SK-N-SH (cell line): ENCODE measurements at regions not wholly inside any gene's neighbourhood (a gene's known extent, or its start where the extent isn't known, plus 50 kb on each side); places are given as distances from the start of the nearest gene placed in this dataset.

Experiments used
- CTCF ChIA-PET: fragments of 300-600, 350-600 bp; formaldehyde crosslinking; extraction: SDS; loops from one replicate; lab custom pipeline; 2021; lab: Yijun Ruan, JAX
- POLR2A ChIA-PET: fragments of 350-600 bp; sonication (Branson Sonifier 250); formaldehyde crosslinking; extraction: SDS; loops from one replicate; lab custom pipeline; 2020; ENCODE audit warnings: antibody characterized with exemption, inconsistent platforms; lab: Yijun Ruan, JAX
- DNase-seq: peaks from one replicate; pipeline ENCODE4 v3.0.0; 2012
- H2AFZ ChIP-seq: fragments of 200-600 bp; sonication (generic); 2 replicates; pipeline ENCODE4 v1.8.1; 2016; ENCODE audit warnings: antibody characterized with exemption, mild to moderate bottlenecking, low read depth
- H3F3A ChIP-seq: fragments of 200-600 bp; sonication (generic); replicated peaks from 2 replicates; pipeline ENCODE3; 2016; ENCODE audit warnings: antibody characterized with exemption, mild to moderate bottlenecking; ENCODE audit not compliant: insufficient read depth
- H3K27ac ChIP-seq, 2 experiments: fragments of 200-500 bp in 1 of 2; fragments of 200-600 bp in 1 of 2; sonication (Bioruptor generic) in 1 of 2; sonication (generic), shearing (Covaris generic) in 1 of 2; 2 replicates each; pipeline versions ENCODE4 v1.5.1 to v1.6.1; 2014 to 2016; ENCODE audit warnings: low read depth in 2 of 2, inconsistent platforms in 1 of 2, low read length in 1 of 2, mild to moderate bottlenecking in 1 of 2, mixed read lengths in 1 of 2
- H3K27me3 ChIP-seq: fragments of 200-600 bp; sonication (generic), shearing (Covaris generic); 2 replicates; pipeline ENCODE4 v1.6.1; 2016; ENCODE audit warnings: mixed run types; ENCODE audit not compliant: insufficient read depth
- H3K36me3 ChIP-seq, 2 experiments: fragments of 200-500 bp in 1 of 2; fragments of 200-600 bp in 1 of 2; sonication (Bioruptor generic) in 1 of 2; sonication (generic) in 1 of 2; replicated peaks in 1 of 2; 2 replicates each; pipeline versions ENCODE3 to v1.5.1; 2014 to 2016; ENCODE audit warnings: low read length in 1 of 2, mild to moderate bottlenecking in 1 of 2; ENCODE audit not compliant: insufficient read depth in 2 of 2, control insufficient read depth in 1 of 2
- H3K4me1 ChIP-seq, 2 experiments: fragments of 200-500 bp in 1 of 2; fragments of 200-600 bp in 1 of 2; sonication (Bioruptor generic) in 1 of 2; sonication (generic), shearing (Covaris generic) in 1 of 2; 2 replicates each; pipeline versions ENCODE4 v1.5.1 to v1.6.1; 2014 to 2016; ENCODE audit warnings: low read depth in 1 of 2, low read length in 1 of 2, mixed run types in 1 of 2; ENCODE audit not compliant: insufficient read depth in 2 of 2, control insufficient read depth in 1 of 2
- H3K4me2 ChIP-seq: fragments of 200-600 bp; sonication (generic), shearing (Covaris generic); 2 replicates; pipeline ENCODE4 v1.6.1; 2017; ENCODE audit warnings: mixed run types
- H3K4me3 ChIP-seq, 2 experiments: fragments of 200-500 bp in 1 of 2; fragments of 200-600 bp in 1 of 2; sonication (Bioruptor generic) in 1 of 2; sonication (generic), shearing (Covaris generic) in 1 of 2; 2 replicates each; pipeline versions ENCODE4 v1.5.1 to v1.8.1; 2014 to 2016; ENCODE audit warnings: low read depth in 2 of 2, inconsistent platforms in 1 of 2, low read length in 1 of 2, mild to moderate bottlenecking in 1 of 2, mixed read lengths in 1 of 2, moderate library complexity in 1 of 2
- H3K79me2 ChIP-seq: fragments of 200-600 bp; sonication (generic); 2 replicates; pipeline ENCODE4 v1.8.1; 2017; ENCODE audit warnings: mild to moderate bottlenecking; ENCODE audit not compliant: insufficient read depth
- H3K9ac ChIP-seq: fragments of 200-600 bp; sonication (generic); 2 replicates; pipeline ENCODE4 v1.6.1; 2017; ENCODE audit warnings: mixed run types
- H3K9me2 ChIP-seq: fragments of 200-600 bp; sonication (generic); 2 replicates; pipeline ENCODE4 v1.6.1; 2017; ENCODE audit warnings: mixed run types
- H3K9me3 ChIP-seq: fragments of 200-600 bp; sonication (generic); 2 replicates; pipeline ENCODE4 v1.6.1; 2017; ENCODE audit warnings: mixed run types, mild to moderate bottlenecking, moderate library complexity
- H4K20me1 ChIP-seq: fragments of 200-600 bp; sonication (generic); 2 replicates; pipeline ENCODE4 v1.6.1; 2017; ENCODE audit warnings: mild to moderate bottlenecking, mixed run types; ENCODE audit not compliant: insufficient read depth
- EP300 ChIP-seq, 2 experiments: IDR thresholded peaks; 2 replicates each; pipeline versions ENCODE4 v1.4.0 to v1.6.1; 2012; ENCODE audit warnings: borderline replicate concordance in 1 of 2, low read depth in 1 of 2, low read length in 1 of 2
- EZH2phosphoT487 ChIP-seq: fragments of 200-600 bp; sonication (generic); IDR thresholded peaks from 2 replicates; pipeline ENCODE4 v1.6.1; 2017; ENCODE audit warnings: low read depth, mixed run types, mild to moderate bottlenecking, antibody characterized with exemption, moderate library complexity, borderline replicate concordance
- FOSL2 ChIP-seq: IDR thresholded peaks from 2 replicates; pipeline ENCODE4 v1.4.0; 2012; ENCODE audit warnings: low read depth, mild to moderate bottlenecking, moderate library complexity, borderline replicate concordance
- FOXM1 ChIP-seq: IDR thresholded peaks from 2 replicates; pipeline ENCODE4 v1.4.0; 2012; ENCODE audit warnings: low read depth, mild to moderate bottlenecking
- JUND ChIP-seq: IDR thresholded peaks from 2 replicates; pipeline ENCODE4 v1.4.0; 2012
- MAX ChIP-seq: IDR thresholded peaks from 2 replicates; pipeline ENCODE4 v1.4.0; 2012; ENCODE audit warnings: low read depth
- NRF1 ChIP-seq: IDR thresholded peaks from 2 replicates; pipeline ENCODE4 v1.6.1; 2012; ENCODE audit warnings: low read depth, mild to moderate bottlenecking, low read length
- PBX3 ChIP-seq: IDR thresholded peaks from 2 replicates; pipeline ENCODE4; 2012
- RAD21 ChIP-seq: IDR thresholded peaks from 2 replicates; pipeline ENCODE4 v1.6.1; 2012; ENCODE audit warnings: mild to moderate bottlenecking, low read length
- RCOR1 ChIP-seq: fragments of 150-350 bp; IDR thresholded peaks from 2 replicates; pipeline ENCODE4 v1.6.1; 2017; ENCODE audit warnings: antibody characterized with exemption, low read length
- SIN3A ChIP-seq: IDR thresholded peaks from 2 replicates; pipeline ENCODE4 v1.6.1; 2012; ENCODE audit warnings: low read depth, mild to moderate bottlenecking, low read length, moderate library complexity, borderline replicate concordance
- TAF1 ChIP-seq: IDR thresholded peaks from 2 replicates; pipeline ENCODE4 v1.6.1; 2012; ENCODE audit warnings: low read depth, mild to moderate bottlenecking, low read length, moderate library complexity, borderline replicate concordance
- YY1 ChIP-seq: IDR thresholded peaks from 2 replicates; pipeline ENCODE4 v1.4.0; 2012; ENCODE audit warnings: low read depth, mild to moderate bottlenecking
- WGBS: methylation state at CpG from one replicate; pipeline ENCODE4 v1.1.6; 2017; ENCODE audit warnings: low lambda C conversion rate; 5-methylcytosine and 5-hydroxymethylcytosine counted together
- TF ChIP-seq, protein P1 (sequence below): IDR thresholded peaks from 2 replicates; pipeline ENCODE4 v1.4.0; 2012; ENCODE audit warnings: low read depth, borderline replicate concordance
- TF ChIP-seq, protein P2 (sequence below): IDR thresholded peaks from 2 replicates; pipeline ENCODE4 v1.6.1; 2012; ENCODE audit warnings: mild to moderate bottlenecking, low read depth, low read length, moderate library complexity
- TF ChIP-seq, protein P3 (sequence below): fragments of 150-350 bp; IDR thresholded peaks from 2 replicates; pipeline ENCODE4 v1.6.1; 2016; ENCODE audit warnings: mild to moderate bottlenecking, low read depth, low read length

GRCh38 chr5:173774271-173774761 lies 113.8 kb upstream of the CPEB4 start:
- Histone ChIP-seq H3K36me3 (no peaks in the 10 kb centered on the region), H3K27ac (no peak overlapping the region), H4K20me1 (no peaks in the 10 kb centered on the region), H3K79me2 (no peaks in the 10 kb centered on the region), H3K4me1 (peaks cover 0 to 36% of the 10 kb centered on the region in 2 experiments; a peak in 2 of 4 replicates), H3K4me3 (no peak overlapping the region), H2AFZ (no peak overlapping the region), H3K27me3 (no peaks in the 10 kb centered on the region), H3K9ac (no peak overlapping the region), H3K9me3 (no peaks in the 10 kb centered on the region), H3K4me2 (no peak overlapping the region), H3F3A (no peaks in the 10 kb centered on the region), H3K9me2 (no peaks in the 10 kb centered on the region)
- no peak for DNase-seq
- ChIA-PET POLR2A (no interaction called here), CTCF (interaction anchor here (0.9 kb wide), 1 partner anchor 53 kb away, joined by 3 read pairs; no protein-coding TSS in a partner anchor)
- no peak for TF ChIP-seq EP300 (IDR thresholded peaks at IDR 0.05; ENCODE audit: borderline replicate concordance in 1 of 2, low read depth in 1 of 2, low read length in 1 of 2)
- WGBS: 44% methylated on average over 1 of the region's 4 CpGs

DNA sequence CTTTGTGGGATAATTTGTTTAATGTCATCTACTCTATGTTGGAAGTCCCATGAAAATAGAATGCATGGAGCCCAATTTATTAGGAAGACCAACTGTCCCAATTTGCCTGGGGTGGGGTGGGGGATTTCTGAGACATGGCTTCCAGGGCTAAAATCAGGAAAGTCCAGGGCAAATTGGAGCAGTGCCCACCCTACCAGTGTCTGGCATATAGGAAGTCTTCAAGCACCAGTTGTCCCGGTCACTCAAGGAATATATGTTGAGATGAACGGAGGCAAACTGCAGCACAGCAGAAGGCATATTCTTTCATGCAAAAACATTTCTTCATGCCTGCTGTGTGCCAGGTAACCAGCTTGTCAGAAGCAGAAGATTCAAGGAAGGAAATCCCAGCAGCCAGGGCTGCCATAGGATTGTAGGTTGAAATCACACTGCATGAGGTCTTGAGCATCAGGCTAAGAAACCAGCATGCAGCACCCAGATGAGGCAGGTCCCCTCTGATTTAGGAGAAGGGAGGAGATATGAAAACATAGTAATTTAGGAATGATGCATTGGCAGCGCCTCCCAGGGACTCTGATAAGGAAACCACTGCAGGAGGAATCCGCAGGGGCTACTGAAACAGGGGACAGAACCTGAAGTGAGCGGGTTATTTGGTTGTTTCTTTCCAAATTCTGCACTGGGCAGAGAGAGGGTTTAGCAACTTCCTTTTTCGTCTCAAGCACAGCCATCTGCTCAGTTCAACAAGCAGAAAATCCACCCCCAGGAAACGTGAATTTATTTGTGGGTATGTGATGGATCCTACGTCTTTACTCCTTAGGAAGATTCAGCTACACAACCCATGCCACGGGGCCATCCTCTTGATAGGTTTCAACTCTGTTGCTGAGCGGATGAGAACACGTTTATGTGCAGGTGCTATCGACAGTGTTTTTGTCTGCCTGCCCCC lies 112.6 kb upstream of the CPEB4 start:
- H3K27ac ChIP-seq: no peak overlapping the region; a peak in 1 of 4 replicates
- H3K9me3 ChIP-seq: no peaks in the 10 kb centered on the region
- H3K4me1 ChIP-seq: peaks cover 0 to 36% of the 10 kb centered on the region in 2 experiments; a peak in 2 of 4 replicates
- DNase-seq: no peak
- TF ChIP-seq MAX (no peak), FOSL2 (no peak), RCOR1 (no peak), JUND (no peak), TAF1 (no peak), RAD21 (no peak), EZH2phosphoT487 (no peak), SIN3A (no peak), NRF1 (no peak), PBX3 (no peak), YY1 (no peak), FOXM1 (no peak)
- TF ChIP-seq, protein P1, sequence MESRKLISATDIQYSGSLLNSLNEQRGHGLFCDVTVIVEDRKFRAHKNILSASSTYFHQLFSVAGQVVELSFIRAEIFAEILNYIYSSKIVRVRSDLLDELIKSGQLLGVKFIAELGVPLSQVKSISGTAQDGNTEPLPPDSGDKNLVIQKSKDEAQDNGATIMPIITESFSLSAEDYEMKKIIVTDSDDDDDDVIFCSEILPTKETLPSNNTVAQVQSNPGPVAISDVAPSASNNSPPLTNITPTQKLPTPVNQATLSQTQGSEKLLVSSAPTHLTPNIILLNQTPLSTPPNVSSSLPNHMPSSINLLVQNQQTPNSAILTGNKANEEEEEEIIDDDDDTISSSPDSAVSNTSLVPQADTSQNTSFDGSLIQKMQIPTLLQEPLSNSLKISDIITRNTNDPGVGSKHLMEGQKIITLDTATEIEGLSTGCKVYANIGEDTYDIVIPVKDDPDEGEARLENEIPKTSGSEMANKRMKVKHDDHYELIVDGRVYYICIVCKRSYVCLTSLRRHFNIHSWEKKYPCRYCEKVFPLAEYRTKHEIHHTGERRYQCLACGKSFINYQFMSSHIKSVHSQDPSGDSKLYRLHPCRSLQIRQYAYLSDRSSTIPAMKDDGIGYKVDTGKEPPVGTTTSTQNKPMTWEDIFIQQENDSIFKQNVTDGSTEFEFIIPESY: no peak
- TF ChIP-seq, protein P2, sequence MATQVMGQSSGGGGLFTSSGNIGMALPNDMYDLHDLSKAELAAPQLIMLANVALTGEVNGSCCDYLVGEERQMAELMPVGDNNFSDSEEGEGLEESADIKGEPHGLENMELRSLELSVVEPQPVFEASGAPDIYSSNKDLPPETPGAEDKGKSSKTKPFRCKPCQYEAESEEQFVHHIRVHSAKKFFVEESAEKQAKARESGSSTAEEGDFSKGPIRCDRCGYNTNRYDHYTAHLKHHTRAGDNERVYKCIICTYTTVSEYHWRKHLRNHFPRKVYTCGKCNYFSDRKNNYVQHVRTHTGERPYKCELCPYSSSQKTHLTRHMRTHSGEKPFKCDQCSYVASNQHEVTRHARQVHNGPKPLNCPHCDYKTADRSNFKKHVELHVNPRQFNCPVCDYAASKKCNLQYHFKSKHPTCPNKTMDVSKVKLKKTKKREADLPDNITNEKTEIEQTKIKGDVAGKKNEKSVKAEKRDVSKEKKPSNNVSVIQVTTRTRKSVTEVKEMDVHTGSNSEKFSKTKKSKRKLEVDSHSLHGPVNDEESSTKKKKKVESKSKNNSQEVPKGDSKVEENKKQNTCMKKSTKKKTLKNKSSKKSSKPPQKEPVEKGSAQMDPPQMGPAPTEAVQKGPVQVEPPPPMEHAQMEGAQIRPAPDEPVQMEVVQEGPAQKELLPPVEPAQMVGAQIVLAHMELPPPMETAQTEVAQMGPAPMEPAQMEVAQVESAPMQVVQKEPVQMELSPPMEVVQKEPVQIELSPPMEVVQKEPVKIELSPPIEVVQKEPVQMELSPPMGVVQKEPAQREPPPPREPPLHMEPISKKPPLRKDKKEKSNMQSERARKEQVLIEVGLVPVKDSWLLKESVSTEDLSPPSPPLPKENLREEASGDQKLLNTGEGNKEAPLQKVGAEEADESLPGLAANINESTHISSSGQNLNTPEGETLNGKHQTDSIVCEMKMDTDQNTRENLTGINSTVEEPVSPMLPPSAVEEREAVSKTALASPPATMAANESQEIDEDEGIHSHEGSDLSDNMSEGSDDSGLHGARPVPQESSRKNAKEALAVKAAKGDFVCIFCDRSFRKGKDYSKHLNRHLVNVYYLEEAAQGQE: no peak
- TF ChIP-seq, protein P3, sequence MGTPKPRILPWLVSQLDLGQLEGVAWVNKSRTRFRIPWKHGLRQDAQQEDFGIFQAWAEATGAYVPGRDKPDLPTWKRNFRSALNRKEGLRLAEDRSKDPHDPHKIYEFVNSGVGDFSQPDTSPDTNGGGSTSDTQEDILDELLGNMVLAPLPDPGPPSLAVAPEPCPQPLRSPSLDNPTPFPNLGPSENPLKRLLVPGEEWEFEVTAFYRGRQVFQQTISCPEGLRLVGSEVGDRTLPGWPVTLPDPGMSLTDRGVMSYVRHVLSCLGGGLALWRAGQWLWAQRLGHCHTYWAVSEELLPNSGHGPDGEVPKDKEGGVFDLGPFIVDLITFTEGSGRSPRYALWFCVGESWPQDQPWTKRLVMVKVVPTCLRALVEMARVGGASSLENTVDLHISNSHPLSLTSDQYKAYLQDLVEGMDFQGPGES: no peak
- ChIA-PET CTCF (interaction anchor here (0.9 kb wide), 1 partner anchor 54 kb away, joined by 3 read pairs; no protein-coding TSS in a partner anchor), POLR2A (no interaction called here)
- H3K79me2 ChIP-seq: no peaks in the 10 kb centered on the region
- H3F3A ChIP-seq: no peaks in the 10 kb centered on the region
- H2AFZ ChIP-seq: no peak overlapping the region
- H3K9ac ChIP-seq: no peak overlapping the region
- H4K20me1 ChIP-seq: no peaks in the 10 kb centered on the region
- 80% methylated on average over 11 of the region's 12 CpGs for WGBS
- H3K4me3 ChIP-seq: no peak overlapping the region
- no peak overlapping the region for H3K4me2 ChIP-seq
- H3K27me3 ChIP-seq: no peaks in the 10 kb centered on the region
- H3K9me2 ChIP-seq: no peaks in the 10 kb centered on the region
- H3K36me3 ChIP-seq: no peaks in the 10 kb centered on the region
